ENCODE measurements at regions not wholly inside any gene's neighbourhood (a gene's known extent, or its start where the extent isn't known, plus 50 kb on each side); places are given as distances from the start of the nearest gene placed in this dataset.

GRCh38 chr7:18419456-18419855, 76.1 kb upstream of the HDAC9 start (continued):
- TF ChIP-seq AHDC1 (CRISPR knock-in tag; IDR thresholded peaks at IDR 0.05; ENCODE audit: borderline replicate concordance) = no peak
- no peak for TF ChIP-seq ZNF264 (CRISPR knock-in tag; IDR thresholded peaks at IDR 0.05)
- TF ChIP-seq ZNF280D (CRISPR knock-in tag; IDR thresholded peaks at IDR 0.05) = no peak
- TF ChIP-seq SKIL (CRISPR knock-in tag; IDR thresholded peaks at IDR 0.05; ENCODE audit: borderline replicate concordance) = no peak
- TF ChIP-seq ZNF703 (CRISPR knock-in tag; IDR thresholded peaks at IDR 0.05; ENCODE audit: borderline replicate concordance) = no peak
- no peak for TF ChIP-seq ZNF614 (CRISPR knock-in tag; IDR thresholded peaks at IDR 0.05; ENCODE audit: borderline replicate concordance)
- TF ChIP-seq ARID4A (CRISPR knock-in tag; IDR thresholded peaks at IDR 0.05; ENCODE audit: borderline replicate concordance) = no peak
- no peak for TF ChIP-seq MED1 (CRISPR knock-in tag; IDR thresholded peaks at IDR 0.05)
- TF ChIP-seq TAF15 (IDR thresholded peaks at IDR 0.05; ENCODE audit: low read depth, low read length, poor library complexity, severe bottlenecking) = no peak
- no peak for TF ChIP-seq ZNF101 (CRISPR knock-in tag; IDR thresholded peaks at IDR 0.05; ENCODE audit: borderline replicate concordance, low read depth)
- no peak for TF ChIP-seq ZNF569 (CRISPR knock-in tag; IDR thresholded peaks at IDR 0.05; ENCODE audit: borderline replicate concordance)
